ENCODE measurements at regions not wholly inside any gene's neighbourhood (a gene's known extent, or its start where the extent isn't known, plus 50 kb on each side); places are given as distances from the start of the nearest gene placed in this dataset.

- TF ChIP-seq FOXA1 (IDR thresholded peaks at IDR 0.05) (no peak), SUZ12 (IDR thresholded peaks at IDR 0.05) (no peak)
Measured at GRCh38 chr12:86435053-86435452, 178.9 kb upstream of the MGAT4C start.

Data from HEK293T (cell line).